DOHH2 (cell line): ENCODE measurements at regions not wholly inside any gene's neighbourhood (a gene's known extent, or its start where the extent isn't known, plus 50 kb on each side); places are given as distances from the start of the nearest gene placed in this dataset.

Source experiments
- H3F3A ChIP-seq: fragments of 200-600 bp; sonication (generic), shearing (Covaris generic); 2 replicates; pipeline ENCODE4 v1.6.0; 2016; ENCODE audit warnings: antibody characterized with exemption, mild to moderate bottlenecking; ENCODE audit not compliant: control insufficient read depth, insufficient read depth
- H3K27ac ChIP-seq: fragments of 200-600 bp; sonication (generic); 2 replicates; pipeline ENCODE4 v1.5.1; 2014; ENCODE audit warnings: low read depth, mild to moderate bottlenecking, low read length, moderate library complexity
- H3K27me3 ChIP-seq: fragments of 200-600 bp; sonication (generic); 2 replicates; pipeline ENCODE4 v1.6.1; 2014; ENCODE audit warnings: mild to moderate bottlenecking, low read length, mixed read lengths; ENCODE audit not compliant: control insufficient read depth
- H3K36me3 ChIP-seq: fragments of 200-600 bp; sonication (generic); 2 replicates; pipeline ENCODE4 v1.6.1; 2014; ENCODE audit warnings: mild to moderate bottlenecking, low read length, moderate library complexity, mixed read lengths; ENCODE audit not compliant: control insufficient read depth
- H3K4me1 ChIP-seq: fragments of 200-600 bp; sonication (generic); 2 replicates; pipeline ENCODE4 v1.6.1; 2014; ENCODE audit warnings: mild to moderate bottlenecking, low read length, mixed read lengths; ENCODE audit not compliant: control insufficient read depth
- H3K4me2 ChIP-seq: fragments of 200-600 bp; sonication (generic); 2 replicates; pipeline ENCODE4 v1.6.0; 2014; ENCODE audit warnings: mild to moderate bottlenecking, low read length, moderate library complexity
- H3K4me3 ChIP-seq: fragments of 200-600 bp; sonication (generic); 2 replicates; pipeline ENCODE4 v1.5.1; 2014; ENCODE audit warnings: mild to moderate bottlenecking, low read length, mixed read lengths
- H3K79me2 ChIP-seq: fragments of 200-600 bp; sonication (generic); 2 replicates; pipeline ENCODE4 v1.6.1; 2014; ENCODE audit warnings: mild to moderate bottlenecking, low read length, mixed read lengths; ENCODE audit not compliant: control insufficient read depth
- H3K9me2 ChIP-seq: fragments of 200-600 bp; sonication (generic); replicated peaks from 2 replicates; pipeline ENCODE4 v1.6.1; 2014; ENCODE audit warnings: mild to moderate bottlenecking, low read length, mixed read lengths; ENCODE audit not compliant: control insufficient read depth
- H3K9me3 ChIP-seq: fragments of 200-600 bp; sonication (generic); 2 replicates; pipeline ENCODE4 v1.6.1; 2014; ENCODE audit warnings: antibody characterized with exemption, low read length, mixed read lengths; ENCODE audit not compliant: control insufficient read depth, insufficient read depth
- H4K20me1 ChIP-seq: fragments of 200-600 bp; sonication (generic); 2 replicates; pipeline ENCODE4 v1.6.0; 2014; ENCODE audit warnings: low read depth, mild to moderate bottlenecking, antibody characterized with exemption, low read length, moderate library complexity; ENCODE audit not compliant: control insufficient read depth, insufficient read depth
- CTCF ChIP-seq: fragments of 200-600 bp; sonication (generic); IDR thresholded peaks from one replicate; pipeline ENCODE4 v1.5.1; 2014; ENCODE audit warnings: antibody characterized with exemption, mild to moderate bottlenecking, low read depth, low read length; ENCODE audit not compliant: poor library complexity, severe bottlenecking
- EZH2phosphoT487 ChIP-seq: fragments of 200-600 bp; sonication (generic); IDR thresholded peaks from 2 replicates; pipeline ENCODE4 v1.6.1; 2017; ENCODE audit warnings: borderline replicate concordance, mild to moderate bottlenecking, antibody characterized with exemption, low read length, moderate library complexity, mixed read lengths

GRCh38 chr17:54836723-54837462, 63.8 kb upstream of the TOM1L1 start:
- Histone ChIP-seq H3K27ac (no peak overlapping the region), H3K4me1 (no peaks in the 10 kb centered on the region), H4K20me1 (no peaks in the 10 kb centered on the region), H3K9me3 (peaks cover 4% of the 10 kb centered on the region; the same call in 1 of the 2 replicates), H3K4me3 (no peak overlapping the region), H3F3A (no peaks in the 10 kb centered on the region), H3K36me3 (no peaks in the 10 kb centered on the region), H3K4me2 (no peak overlapping the region), H3K9me2 (no peaks in the 10 kb centered on the region), H3K79me2 (no peaks in the 10 kb centered on the region), H3K27me3 (no peaks in the 10 kb centered on the region)
- no peak for TF ChIP-seq EZH2phosphoT487

- Histone ChIP-seq H3K4me3 (no peak overlapping the region), H4K20me1 (no peaks in the 10 kb centered on the region), H3K27me3 (no peaks in the 10 kb centered on the region), H3K4me1 (no peaks in the 10 kb centered on the region), H3K9me2 (no peaks in the 10 kb centered on the region), H3K36me3 (no peaks in the 10 kb centered on the region), H3K4me2 (no peak overlapping the region), H3F3A (no peaks in the 10 kb centered on the region), H3K27ac (no peak overlapping the region), H3K9me3 (peaks cover 4% of the 10 kb centered on the region; the same call in 1 of the 2 replicates), H3K79me2 (no peaks in the 10 kb centered on the region)
- TF ChIP-seq EZH2phosphoT487: no peak
- no peak for TF ChIP-seq CTCF
These were observed 61.8 kb upstream of the TOM1L1 start for GRCh38 chr17:54838651-54839421.

GRCh38 chr17:54839447-54839846, 61.2 kb upstream of the TOM1L1 start:
- Histone ChIP-seq H3K4me2 (no peak overlapping the region), H3K36me3 (no peaks in the 10 kb centered on the region), H3F3A (no peaks in the 10 kb centered on the region), H4K20me1 (no peaks in the 10 kb centered on the region), H3K4me3 (no peak overlapping the region), H3K4me1 (no peaks in the 10 kb centered on the region), H3K27me3 (no peaks in the 10 kb centered on the region), H3K9me2 (no peaks in the 10 kb centered on the region), H3K9me3 (peaks cover 4% of the 10 kb centered on the region; the same call in 1 of the 2 replicates), H3K27ac (no peak overlapping the region), H3K79me2 (no peaks in the 10 kb centered on the region)
- TF ChIP-seq EZH2phosphoT487 (no peak), CTCF (no peak)
